K562 (cell line): ENCODE measurements at regions not wholly inside any gene's neighbourhood (a gene's known extent, or its start where the extent isn't known, plus 50 kb on each side); places are given as distances from the start of the nearest gene placed in this dataset.

ENCODE experiments used
- CEBPG ChIP-seq, 3 experiments: fragments of 200-800 bp in 1 of 3; sonication (Bioruptor generic) in 1 of 3; sonication (generic) in 1 of 3; formaldehyde crosslinking in 1 of 3; IDR thresholded peaks in 2 of 3; conservative IDR thresholded peaks in 1 of 3; 2 replicates each; pipeline versions ENCODE4 v1.6.1 to v1.8.0; 2016 to 2022; ENCODE audit warnings: missing compliant biosample characterization in 2 of 3, missing genetic modification characterization in 2 of 3, mild to moderate bottlenecking in 1 of 3, missing genetic modification reagents in 1 of 3
- CXXC5 ChIP-seq: fragments of 250-450 bp; sonication (Bioruptor Pico); IDR thresholded peaks from 2 replicates; pipeline ENCODE4 v1.8.0; 2022; ENCODE audit warnings: inconsistent platforms, mild to moderate bottlenecking, moderate library complexity
- EP300 ChIP-seq: IDR thresholded peaks from 2 replicates; pipeline ENCODE4 v1.6.1; 2012; ENCODE audit warnings: low read length, improper control_type of control experiment
- GTF2A2 ChIP-seq: IDR thresholded peaks from 2 replicates; pipeline ENCODE4 v1.6.1; 2016; ENCODE audit warnings: mild to moderate bottlenecking, missing genetic modification characterization, missing compliant biosample characterization
- ILF3 ChIP-seq: fragments of 450-650 bp; IDR thresholded peaks from 2 replicates; pipeline ENCODE4 v1.6.1; 2018; ENCODE audit warnings: antibody characterized with exemption, mild to moderate bottlenecking, moderate library complexity, borderline replicate concordance
- JUNB ChIP-seq: fragments of 450-650 bp; formaldehyde crosslinking; conservative IDR thresholded peaks from 2 replicates; pipeline ENCODE4 v1.4.0; 2020; ENCODE audit warnings: mild to moderate bottlenecking
- KDM5B ChIP-seq: fragments of 200-600 bp; sonication (generic); IDR thresholded peaks from 2 replicates; pipeline ENCODE4 v1.6.1; 2012; ENCODE audit warnings: low read depth, mild to moderate bottlenecking, moderate library complexity, low read length, control low read depth, inconsistent platforms; ENCODE audit not compliant: insufficient replicate concordance
- LCOR ChIP-seq: sonication (generic); formaldehyde crosslinking; IDR thresholded peaks from 2 replicates; pipeline ENCODE4 v1.8.0; 2022; ENCODE audit warnings: mild to moderate bottlenecking, missing genetic modification reagents
- MTA2 ChIP-seq: fragments of 450-650 bp; IDR thresholded peaks from 2 replicates; pipeline ENCODE4 v1.6.1; 2016; ENCODE audit warnings: low read depth
- RERE ChIP-seq: sonication (generic); formaldehyde crosslinking; IDR thresholded peaks from 2 replicates; pipeline ENCODE4 v1.8.0; 2023; ENCODE audit warnings: missing genetic modification reagents, mild to moderate bottlenecking, borderline replicate concordance
- TAF9B ChIP-seq: fragments of 450-650 bp; IDR thresholded peaks from 2 replicates; pipeline ENCODE4 v1.6.1; 2018; ENCODE audit warnings: mild to moderate bottlenecking; ENCODE audit not compliant: partially characterized antibody
- TBP ChIP-seq: optimal IDR thresholded peaks from 2 replicates; pipeline ENCODE3; 2011; ENCODE audit warnings: low read depth, low read length, improper control_type of control experiment
- USF1 ChIP-seq: sonication (generic); formaldehyde crosslinking; IDR thresholded peaks from 2 replicates; pipeline ENCODE4 v1.9.0; 2022; ENCODE audit warnings: mild to moderate bottlenecking, missing genetic modification reagents
- ZNF134 ChIP-seq: fragments of 250-450 bp; sonication (Bioruptor Pico); conservative IDR thresholded peaks from 2 replicates; pipeline ENCODE4 v1.4.0; 2020
- ZNF431 ChIP-seq: sonication (generic); formaldehyde crosslinking; IDR thresholded peaks from 2 replicates; pipeline ENCODE4 v1.8.0; 2022; ENCODE audit warnings: mild to moderate bottlenecking, missing genetic modification reagents
- ZNF766 ChIP-seq: fragments of 200-800 bp; sonication (Bioruptor generic); conservative IDR thresholded peaks from 2 replicates; pipeline ENCODE4 v1.6.1; 2016; ENCODE audit warnings: missing genetic modification characterization, missing compliant biosample characterization
- ZNF778 ChIP-seq: fragments of 450-650 bp; formaldehyde crosslinking; IDR thresholded peaks from 2 replicates; pipeline ENCODE4 v1.4.0; 2020; ENCODE audit warnings: mild to moderate bottlenecking, moderate library complexity

GRCh38 chr15:96066852-96067495 lies 263.5 kb upstream of the NR2F2 start (continued):
- TF ChIP-seq CEBPG (CRISPR knock-in tag; IDR thresholded peaks at IDR 0.05) (0 out of 2 replicates have a peak, but pooled peaks have one; percentile 20), CEBPG (tag; conservative IDR thresholded peaks at IDR 0.05 in 1 of 2, IDR thresholded peaks at IDR 0.05 in 1 of 2) (no peak), TAF9B (no peak), CXXC5 (CRISPR knock-in tag) (peak; percentile 36; the same call in 1 of the 2 replicates), EP300 (peak; percentile 28; the same call in 1 of the 2 replicates), ZNF134 (no peak), ZNF766 (CRISPR knock-in tag) (no peak), ILF3 (no peak), KDM5B (no peak), ZNF778 (CRISPR knock-in tag) (no peak), RERE (CRISPR knock-in tag) (0 out of 2 replicates have a peak, but pooled peaks have one; percentile 68), LCOR (CRISPR knock-in tag) (peak; percentile 59; the same call in 1 of the 2 replicates), TBP (no peak), USF1 (peak; percentile 45), ZNF431 (CRISPR knock-in tag) (peak; percentile 84), JUNB (CRISPR knock-in tag) (no peak), GTF2A2 (tag) (no peak), MTA2 (peak; percentile 34; the same call in 1 of the 2 replicates)
